GM19452 (cell line): ENCODE measurements at regions not wholly inside any gene's neighbourhood (a gene's known extent, or its start where the extent isn't known, plus 50 kb on each side); places are given as distances from the start of the nearest gene placed in this dataset.

Experiments
- ATAC-seq: cut with Tn5 transposase; IDR thresholded peaks from one replicate; pipeline ENCODE4 v1.9.1; 2021; ENCODE audit not compliant: unreplicated experiment

DNA sequence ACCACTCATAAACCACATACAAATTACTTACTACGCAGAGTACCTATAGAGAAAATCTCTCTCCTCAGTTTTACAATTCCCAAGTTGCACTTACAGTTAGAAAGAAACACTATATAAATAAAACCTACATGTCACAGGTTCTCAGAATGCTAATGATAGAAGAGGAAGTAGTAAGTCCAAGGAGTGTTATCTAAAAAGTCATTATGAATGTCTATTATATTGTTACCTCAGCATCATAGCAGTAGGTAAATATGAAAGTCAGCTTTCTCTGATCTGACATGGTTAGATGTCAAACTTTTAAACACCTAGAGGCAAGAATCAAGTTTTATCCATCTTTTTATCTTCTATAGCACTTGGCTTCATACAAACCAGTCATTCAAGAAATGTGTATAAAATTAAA is 163.2 kb upstream of the FAM241A start:
- no peak for ATAC-seq

DNA sequence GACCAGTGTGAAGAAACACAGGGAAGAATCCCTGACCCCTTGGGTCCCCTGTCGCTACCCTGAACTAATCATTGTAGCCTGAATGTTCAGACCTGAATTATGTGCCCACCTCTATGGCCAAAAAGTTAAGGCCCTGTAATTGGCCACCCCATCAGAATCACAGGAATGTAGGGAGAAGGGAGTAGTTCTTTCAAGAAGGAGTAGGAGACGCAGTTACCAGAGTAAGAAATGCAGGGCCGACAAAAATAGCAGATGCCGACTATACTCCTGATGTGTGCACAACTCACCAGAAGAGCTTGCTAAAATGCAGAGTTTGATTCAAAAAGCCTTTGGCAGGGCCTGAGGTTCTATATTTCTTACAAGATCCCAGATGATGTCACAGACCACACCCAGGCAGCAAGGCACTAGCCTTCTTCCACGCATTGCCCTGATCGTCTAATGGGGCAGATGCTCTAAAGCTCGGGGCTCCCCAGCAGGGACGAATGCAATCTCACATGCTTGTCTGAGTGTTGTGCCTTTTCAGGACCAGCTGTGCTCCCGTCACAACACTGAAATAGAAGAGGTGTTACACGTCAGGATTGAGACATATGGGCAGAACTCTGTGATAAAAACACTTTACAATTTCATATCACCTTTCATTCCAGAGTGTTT is 161.0 kb upstream of the FAM241A start:
- no peak for ATAC-seq

DNA sequence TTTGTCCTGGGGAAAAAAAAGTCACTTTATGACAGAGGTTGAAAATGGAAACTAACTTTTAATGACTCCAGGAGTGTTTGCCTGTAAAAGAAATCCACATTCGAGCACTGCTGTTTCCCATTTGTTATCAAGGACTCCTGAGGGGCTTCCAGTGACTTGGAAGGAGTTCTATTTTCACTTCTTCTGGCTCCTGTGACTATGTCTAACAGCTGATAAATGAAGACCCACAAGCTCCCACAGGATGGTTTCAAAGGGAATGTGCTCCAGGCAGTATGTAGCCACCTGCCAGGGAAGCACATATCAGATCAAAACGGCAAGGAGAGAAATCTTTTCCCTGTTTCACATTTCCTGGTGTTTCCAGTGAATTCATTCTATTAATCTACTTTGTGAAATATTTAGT is 159.8 kb upstream of the FAM241A start:
- ATAC-seq, result no peak

DNA sequence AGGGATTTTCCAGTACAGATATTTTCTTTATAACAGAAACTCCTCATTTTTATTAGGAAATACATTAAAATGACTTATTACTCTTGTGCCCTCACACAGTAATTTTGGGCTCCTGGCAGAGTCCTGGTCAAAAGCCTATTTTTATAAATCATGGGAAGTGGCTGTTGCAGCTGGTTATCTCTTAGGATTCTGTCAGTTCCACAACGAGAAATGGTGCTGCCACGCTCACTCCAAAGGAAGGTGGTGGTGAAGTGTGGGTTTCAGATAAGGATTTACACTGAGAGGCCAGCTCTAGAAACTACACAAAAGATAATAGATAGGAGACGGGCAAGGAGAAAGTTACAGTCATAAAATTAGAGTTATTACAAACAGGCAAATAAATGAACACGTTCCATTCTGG is 159.2 kb upstream of the FAM241A start:
- no peak for ATAC-seq

DNA sequence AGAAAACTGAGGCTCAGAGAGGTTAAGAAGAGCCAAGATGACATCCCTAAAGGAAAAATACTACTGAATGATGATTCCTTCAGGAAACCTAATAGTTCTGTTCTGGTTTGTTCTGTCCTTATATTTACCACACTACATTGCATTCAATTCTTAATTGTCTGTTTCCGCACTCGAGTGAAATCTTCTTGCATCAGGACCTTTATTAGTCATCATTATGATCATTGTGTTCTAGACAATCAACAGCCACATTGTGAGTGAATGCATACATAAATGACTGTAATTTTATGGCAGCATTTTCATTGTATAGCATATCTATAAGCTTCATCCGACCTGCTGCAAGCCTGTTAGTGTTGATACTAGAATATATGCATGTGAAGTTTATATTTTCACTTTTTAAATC is 156.7 kb upstream of the FAM241A start:
- no peak for ATAC-seq

DNA sequence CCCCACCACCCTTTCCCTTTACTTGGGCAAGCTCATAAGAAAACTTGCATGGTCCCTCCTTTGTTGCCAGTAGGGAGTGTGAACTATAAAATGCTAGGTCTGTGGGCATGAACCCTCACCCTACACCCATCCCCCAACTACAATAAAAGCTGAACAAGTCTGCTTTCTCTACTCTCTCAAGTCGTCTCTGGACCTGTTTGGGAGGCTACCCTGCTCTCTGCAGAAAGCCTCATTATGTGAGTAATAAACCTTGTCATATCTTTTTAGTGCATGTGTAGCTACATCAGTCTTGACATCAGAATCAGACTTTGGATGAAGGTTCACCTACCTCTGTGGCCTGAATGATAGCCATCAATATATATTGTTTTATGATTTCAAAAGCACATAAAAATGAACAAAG is 155.4 kb upstream of the FAM241A start:
- ATAC-seq, result no peak

DNA sequence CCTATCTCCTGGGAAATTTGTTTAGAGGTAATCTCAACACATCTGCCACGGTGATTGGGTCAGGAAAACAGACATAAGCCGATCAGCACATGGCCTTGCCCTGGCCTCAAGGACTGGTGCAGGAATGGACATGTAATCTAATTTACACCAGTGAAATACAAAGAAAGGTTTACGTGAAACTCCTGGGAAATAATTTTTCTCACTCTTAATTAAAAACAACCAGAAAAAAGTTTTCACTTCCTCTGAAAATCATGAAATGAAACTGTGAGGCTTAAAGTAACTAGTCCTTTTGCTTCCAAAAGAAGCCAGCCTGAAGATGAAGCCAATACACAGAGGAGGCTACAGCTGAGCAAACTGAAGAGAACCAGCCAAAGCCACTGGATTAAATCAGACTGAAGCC is 154.1 kb upstream of the FAM241A start:
- ATAC-seq, result peak; percentile 95

DNA sequence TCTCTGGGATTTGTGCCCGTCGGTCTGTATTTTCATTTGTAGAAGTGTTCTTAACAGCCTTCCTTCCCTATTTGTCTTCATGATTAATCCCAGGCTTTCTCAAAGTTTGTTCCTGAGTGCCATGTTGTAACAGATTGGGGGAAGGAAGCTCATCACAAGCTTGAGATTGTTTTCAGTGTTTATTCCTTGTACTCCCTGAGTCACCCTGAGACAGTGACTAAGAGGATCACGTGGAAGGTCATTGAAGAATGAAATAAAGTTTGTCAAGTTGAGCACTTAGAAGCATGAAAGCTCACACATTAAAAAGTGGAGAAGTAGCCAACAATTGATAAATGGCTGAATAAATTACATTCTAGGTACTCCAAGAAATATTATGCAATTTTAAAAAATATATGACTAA is 153.5 kb upstream of the FAM241A start:
- no peak for ATAC-seq

DNA sequence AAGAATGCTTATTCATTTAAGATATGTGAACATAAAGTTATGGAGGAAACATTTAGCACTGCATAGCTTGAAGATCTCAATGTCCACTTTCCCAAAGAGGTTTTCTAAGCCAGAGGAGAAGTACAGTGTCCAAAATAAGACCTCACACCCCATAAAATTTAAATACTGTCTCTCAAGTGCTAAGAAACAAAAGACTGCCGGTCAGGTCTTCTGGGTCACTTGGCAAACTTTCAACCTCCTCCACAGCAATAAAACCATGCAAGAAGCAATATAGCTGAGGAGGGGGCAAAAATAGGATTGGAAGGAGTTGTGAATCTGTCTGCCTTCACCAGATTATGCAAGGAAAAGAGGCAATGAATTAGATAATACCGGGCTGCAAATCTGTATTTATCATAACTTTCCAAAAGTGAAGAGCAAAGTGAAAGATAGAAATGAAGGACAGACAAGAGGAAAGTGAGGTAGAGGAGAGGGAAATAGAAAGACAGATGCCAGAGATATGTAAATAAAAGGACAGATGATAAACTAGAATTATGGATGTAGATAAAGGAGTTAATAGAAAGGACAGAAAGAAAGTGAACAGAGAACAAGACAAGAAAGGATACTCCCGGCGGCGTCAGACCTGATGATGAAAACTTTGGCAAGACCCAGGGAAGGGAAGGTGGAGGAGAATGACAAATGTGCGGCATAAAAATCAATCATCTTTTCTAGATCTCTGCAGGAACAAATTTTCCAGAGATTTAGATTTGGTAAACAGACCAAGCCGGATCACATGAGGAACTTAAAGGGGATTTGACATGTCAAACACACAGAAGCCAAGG is 152.7 kb upstream of the FAM241A start:
- ATAC-seq, result no peak

DNA sequence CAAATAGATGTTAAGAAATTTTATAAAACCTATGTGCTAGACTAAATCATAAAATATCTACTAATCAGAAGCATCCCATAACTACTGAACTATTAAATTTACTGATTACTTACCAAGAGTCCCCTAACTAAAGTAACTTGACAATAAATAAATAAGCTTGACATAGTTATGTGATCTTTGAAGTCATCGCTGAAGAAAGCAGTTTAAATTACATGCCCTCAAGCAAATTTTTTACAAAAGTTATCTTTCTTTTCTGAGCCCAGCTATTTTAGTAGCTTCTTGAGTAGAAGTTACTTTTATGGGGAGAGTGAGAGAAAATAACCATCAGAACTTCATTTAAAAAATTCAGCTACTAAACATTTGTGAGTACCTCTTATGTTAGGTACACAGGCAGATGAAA is 150.9 kb upstream of the FAM241A start:
- ATAC-seq, result no peak

DNA sequence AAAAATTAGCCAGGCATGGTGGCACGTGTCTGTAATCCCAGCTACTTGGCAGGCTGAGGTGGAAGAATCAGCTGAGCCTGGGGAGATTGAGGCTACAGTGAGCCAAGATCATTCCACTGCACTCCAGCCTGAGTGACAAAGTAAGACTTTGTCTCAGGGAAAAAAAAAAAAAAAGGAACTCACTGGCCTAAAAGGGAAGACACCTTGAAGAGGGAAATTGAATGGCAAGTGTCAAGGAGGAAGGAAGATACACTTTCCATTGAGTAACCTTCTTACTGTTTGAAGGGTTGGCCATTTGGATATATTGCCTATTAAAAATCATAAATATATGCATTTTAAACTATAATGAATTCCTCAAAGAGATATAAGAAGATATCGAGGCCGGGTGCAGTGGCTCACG is 147.5 kb upstream of the FAM241A start:
- no peak for ATAC-seq

DNA sequence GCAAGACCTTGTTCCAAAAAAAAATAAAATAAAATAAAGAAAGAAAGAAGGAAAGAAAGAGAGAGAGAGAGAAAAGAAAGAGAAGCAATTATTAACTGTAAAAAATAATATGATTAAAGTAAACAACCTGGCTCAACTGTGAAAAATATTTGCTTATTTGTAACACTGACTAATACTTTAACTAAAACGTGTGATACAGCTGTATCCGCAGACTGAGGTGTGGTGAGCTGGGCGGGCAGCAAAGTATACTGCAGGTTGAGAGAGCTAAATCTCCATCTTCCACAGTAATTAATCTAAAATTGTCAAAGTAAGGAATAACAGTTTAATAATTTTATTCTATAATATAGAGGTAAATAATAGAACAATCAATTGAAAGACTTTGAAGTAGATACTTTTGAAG is 145.5 kb upstream of the FAM241A start:
- no peak for ATAC-seq

DNA sequence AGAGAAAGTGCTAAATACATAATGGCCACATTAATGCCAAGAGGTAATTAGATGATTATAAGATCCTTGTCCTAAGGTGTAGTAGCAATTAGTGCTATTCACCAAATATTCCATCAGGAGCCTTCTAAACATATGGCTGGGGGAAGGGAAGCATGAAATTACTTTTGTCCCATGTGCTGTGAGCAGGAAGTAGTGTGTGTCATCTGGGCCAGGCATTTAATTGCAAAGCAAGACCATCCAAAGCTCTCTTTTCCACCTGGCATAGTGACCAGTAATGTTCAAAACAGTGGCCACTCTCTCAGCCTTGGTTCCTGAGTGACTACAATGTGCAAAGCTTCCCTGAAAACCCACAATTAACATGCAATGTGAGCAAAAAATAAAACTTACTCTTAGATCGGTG is 144.2 kb upstream of the FAM241A start:
- no peak for ATAC-seq

DNA sequence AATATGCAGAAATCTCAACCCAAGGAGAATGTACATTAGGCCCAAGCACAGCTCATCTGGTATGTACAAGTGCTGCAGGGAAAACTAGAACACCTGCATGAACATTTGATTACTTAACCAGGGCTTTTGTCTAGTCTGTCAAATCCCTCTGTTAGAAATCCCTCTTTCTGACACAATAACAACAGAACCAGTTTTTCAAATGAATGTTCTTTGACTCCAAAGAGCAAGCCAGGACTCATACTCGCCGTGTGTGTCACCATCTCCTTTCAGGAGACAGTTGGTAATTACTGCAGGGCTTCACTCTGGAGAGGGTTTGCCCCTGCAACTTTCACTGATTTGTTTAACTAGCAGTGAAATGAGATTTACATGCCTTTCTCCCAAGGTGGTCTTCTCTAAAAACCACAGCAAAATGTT is 143.0 kb upstream of the FAM241A start:
- ATAC-seq, result no peak

DNA sequence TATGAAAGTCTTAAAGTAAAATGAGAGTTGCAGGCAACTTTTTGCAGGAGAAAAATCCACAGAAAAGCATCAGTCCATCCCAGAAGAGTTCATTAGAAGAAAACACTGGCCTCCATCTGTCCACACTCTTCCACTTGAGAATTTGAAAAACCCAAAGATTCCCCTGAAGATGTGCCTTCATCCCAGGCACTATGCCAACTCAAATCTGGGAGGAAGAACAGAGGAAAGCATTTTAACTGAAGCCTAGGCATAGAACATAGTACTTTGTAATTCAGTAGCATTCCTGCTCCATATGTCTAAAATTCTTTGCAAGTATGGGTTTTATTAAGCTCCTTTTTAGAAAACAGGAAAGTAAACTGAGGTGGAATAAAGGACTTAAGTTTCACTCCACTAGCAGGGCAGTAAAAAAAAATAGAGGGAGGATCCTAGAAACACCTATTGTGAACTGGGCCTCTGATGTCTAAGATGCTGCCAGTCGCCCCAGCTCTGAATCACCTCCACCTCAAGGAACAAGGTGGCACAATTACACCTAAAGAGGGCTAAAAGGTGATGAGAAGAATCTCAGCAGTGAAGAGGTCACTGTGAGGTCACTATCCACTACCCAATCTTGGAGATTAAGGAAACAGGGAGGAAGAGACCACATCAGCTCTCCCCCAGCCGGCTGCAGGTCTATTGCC is 141.9 kb upstream of the FAM241A start:
- ATAC-seq, result no peak

DNA sequence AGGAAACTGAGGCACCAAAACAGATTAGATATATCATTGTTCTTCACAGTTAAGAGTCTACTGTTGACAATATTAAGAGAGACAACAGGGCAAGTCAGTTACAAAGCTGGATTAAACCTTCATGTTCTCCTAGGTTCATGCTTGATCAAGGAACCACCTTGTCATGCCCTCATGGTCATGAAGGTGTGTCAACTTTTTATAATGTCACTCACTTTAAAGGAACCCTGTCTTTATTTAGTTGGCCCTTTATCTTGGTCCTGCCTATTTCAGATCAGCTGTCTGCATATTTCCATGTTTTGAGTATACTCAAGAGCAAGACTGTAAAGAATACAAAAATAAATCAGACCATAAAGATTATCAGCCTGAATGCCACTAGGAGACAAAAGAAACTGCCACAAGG is 140.2 kb upstream of the FAM241A start:
- no peak for ATAC-seq

DNA sequence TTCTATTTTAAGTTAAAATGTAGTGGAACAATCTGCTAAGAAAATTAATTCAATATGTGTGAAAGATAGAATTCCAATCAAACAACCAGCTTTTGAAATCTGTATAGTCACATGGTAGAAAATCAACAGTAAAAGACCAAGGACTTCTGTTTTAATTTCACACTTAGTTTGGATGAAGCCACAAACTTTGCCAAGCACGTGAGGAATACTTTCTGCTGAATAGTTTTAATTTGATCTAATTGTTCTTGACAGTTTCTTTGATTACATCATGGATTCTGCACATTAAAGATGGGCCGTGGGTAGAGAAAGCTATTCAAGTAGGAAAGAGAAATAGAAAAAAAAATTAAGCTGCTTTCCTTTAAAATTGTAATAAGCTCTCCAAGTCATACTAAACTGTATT is 137.9 kb upstream of the FAM241A start:
- no peak for ATAC-seq

DNA sequence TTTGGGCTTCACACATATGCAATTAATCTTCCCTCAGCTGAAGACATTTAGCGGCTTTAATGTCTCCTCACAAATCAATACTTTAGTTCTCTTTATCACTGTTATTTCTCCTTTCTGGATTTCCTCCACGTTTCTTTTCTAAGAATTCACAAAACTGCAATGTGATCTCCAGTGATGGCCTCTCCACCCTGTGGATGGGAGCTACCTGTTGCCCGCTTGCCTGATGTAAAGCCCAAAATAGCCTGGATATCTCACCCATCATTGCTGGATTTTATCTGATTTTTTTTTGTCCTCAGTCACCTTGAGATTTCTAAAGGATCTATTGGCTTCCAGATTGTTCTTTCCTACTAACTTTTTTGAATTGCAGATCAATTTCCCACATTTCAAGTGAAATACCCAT is 129.3 kb upstream of the FAM241A start:
- ATAC-seq, result no peak

DNA sequence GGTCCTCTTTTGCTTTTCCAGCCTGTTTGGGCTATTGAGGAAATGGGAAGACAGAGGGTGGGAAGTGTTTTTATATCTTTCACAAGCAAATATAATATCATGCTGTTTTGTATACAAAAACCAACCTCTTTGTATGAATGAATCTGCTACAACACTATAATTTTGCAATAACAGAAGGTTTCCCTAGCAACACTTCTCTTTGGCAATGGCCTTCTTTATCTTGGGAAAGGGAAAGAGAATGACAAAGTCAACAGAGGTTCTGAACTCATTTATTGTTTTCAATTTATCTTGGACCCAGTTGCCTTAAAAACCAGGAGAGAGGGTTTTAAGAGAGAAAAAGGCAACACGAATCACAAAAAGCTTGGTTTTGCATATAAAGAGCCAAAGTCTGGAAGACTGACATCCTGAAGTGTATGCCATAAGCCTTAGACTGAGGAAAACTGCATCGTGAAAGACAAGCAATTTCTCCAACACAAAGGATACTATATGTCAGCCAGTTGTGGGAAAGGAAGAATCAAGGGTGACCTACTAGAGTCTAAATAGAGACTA is 121.8 kb upstream of the FAM241A start:
- ATAC-seq, result no peak

DNA sequence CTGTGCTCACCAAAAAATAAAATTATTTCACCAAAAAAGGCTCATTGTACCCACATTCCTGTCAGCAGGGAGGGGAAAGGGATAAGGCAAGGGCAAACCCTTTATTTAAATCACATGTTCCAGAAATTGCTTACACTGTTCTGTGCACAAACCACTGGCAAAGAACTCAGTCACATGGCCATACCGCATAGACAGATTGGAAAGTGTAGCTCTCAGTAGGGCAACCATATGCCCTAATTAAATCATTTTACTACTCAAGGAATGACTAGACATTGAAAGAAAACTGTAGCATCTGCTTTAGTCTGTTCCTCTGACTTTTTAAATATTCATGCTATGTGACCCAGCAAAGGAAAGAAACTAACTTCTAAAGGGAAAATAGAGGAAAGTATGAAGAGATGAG is 119.2 kb upstream of the FAM241A start:
- ATAC-seq, result no peak

DNA sequence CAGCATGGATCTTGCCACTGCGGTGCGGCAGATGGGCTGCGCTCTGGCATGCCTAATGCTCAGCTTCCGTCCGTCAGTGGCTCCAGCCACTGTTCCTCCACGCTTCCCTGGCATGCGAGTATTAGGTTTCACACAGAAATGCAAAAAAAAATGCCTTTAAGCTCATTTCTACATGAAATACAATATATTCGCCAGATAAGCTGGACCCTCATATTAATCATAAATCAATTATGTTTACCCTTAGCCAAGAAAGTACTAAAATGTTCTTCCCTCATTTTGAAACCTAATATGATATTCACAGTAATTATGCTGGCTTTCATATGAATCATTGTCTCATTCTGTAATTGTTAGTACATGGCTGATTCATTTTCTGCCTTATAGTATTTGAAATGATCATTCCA is 115.5 kb upstream of the FAM241A start:
- ATAC-seq, result no peak
